Liver (tissue), 8 donors: ENCODE measurements at regions not wholly inside any gene's neighbourhood (a gene's known extent, or its start where the extent isn't known, plus 50 kb on each side); places are given as distances from the start of the nearest gene placed in this dataset.

Source experiments
- DNase-seq: peaks from one replicate; pipeline ENCODE4 v3.0.0-alpha.2; 2017; ENCODE audit warnings: low spot score
- H3K27ac ChIP-seq, 2 donors: one replicate each; pipeline ENCODE4 v1.7.0; 2013; ENCODE audit warnings: inconsistent platforms in 2 of 2, low read length in 2 of 2, control low read depth in 1 of 2, low read depth in 1 of 2, mild to moderate bottlenecking in 1 of 2
- H3K27me3 ChIP-seq, 4 donors: one replicate each; pipeline versions ENCODE4 v1.6.1 to v1.7.0; 2013; ENCODE audit warnings: low read length in 3 of 4, inconsistent platforms in 1 of 4, mild to moderate bottlenecking in 1 of 4, moderate library complexity in 1 of 4; ENCODE audit not compliant: control insufficient read depth in 4 of 4, insufficient read depth in 4 of 4
- H3K36me3 ChIP-seq, 4 donors: one replicate each; pipeline versions ENCODE4 v1.6.1 to v1.7.0; 2013; ENCODE audit warnings: low read length in 3 of 4, mild to moderate bottlenecking in 3 of 4, low read depth in 1 of 4, moderate library complexity in 1 of 4; ENCODE audit not compliant: control insufficient read depth in 4 of 4, insufficient read depth in 3 of 4
- H3K4me1 ChIP-seq, 4 donors: one replicate each; pipeline versions ENCODE4 v1.6.1 to v1.7.0; 2013; ENCODE audit warnings: low read length in 3 of 4, mild to moderate bottlenecking in 3 of 4, moderate library complexity in 1 of 4; ENCODE audit not compliant: control insufficient read depth in 4 of 4, insufficient read depth in 4 of 4
- H3K4me3 ChIP-seq, 3 donors: one replicate each; pipeline versions ENCODE4 v1.6.1 to v1.7.0; 2013; ENCODE audit warnings: low read length in 3 of 3, control low read depth in 1 of 3, low read depth in 1 of 3, mild to moderate bottlenecking in 1 of 3
- H3K9ac ChIP-seq, 2 donors: one replicate each; pipeline ENCODE4 v1.7.0; 2013; ENCODE audit warnings: low read length in 2 of 2, mild to moderate bottlenecking in 2 of 2, moderate library complexity in 2 of 2, control low read depth in 1 of 2, low read depth in 1 of 2
- H3K9me3 ChIP-seq, 4 donors: one replicate each; pipeline versions ENCODE4 v1.6.1 to v1.7.0; 2013; ENCODE audit warnings: low read length in 3 of 4; ENCODE audit not compliant: control insufficient read depth in 4 of 4
- FOXA1 ChIP-seq: IDR thresholded peaks from 2 replicates; pipeline ENCODE4 v1.6.1; 2016; ENCODE audit warnings: antibody characterized with exemption
- GABPA ChIP-seq, 2 donors: IDR thresholded peaks in 1 of 2; conservative IDR thresholded peaks in 1 of 2; 2 replicates each; pipeline ENCODE4 v1.6.1; 2016; ENCODE audit warnings: antibody characterized with exemption in 2 of 2, mild to moderate bottlenecking in 1 of 2, moderate library complexity in 1 of 2
- HNF4A ChIP-seq, 2 donors: conservative IDR thresholded peaks; 2 replicates each; pipeline ENCODE4 v1.6.1; 2016; ENCODE audit warnings: antibody characterized with exemption in 2 of 2, mild to moderate bottlenecking in 2 of 2
- HNF4G ChIP-seq: IDR thresholded peaks from 2 replicates; pipeline ENCODE4 v1.6.1; 2016; ENCODE audit warnings: antibody characterized with exemption
- JUND ChIP-seq, 2 donors: IDR thresholded peaks; 2 replicates each; pipeline ENCODE4 v1.6.1; 2016; ENCODE audit warnings: antibody characterized with exemption in 2 of 2
- MAX ChIP-seq: IDR thresholded peaks from 2 replicates; pipeline ENCODE4 v1.6.1; 2016; ENCODE audit warnings: antibody characterized with exemption
- NR2F2 ChIP-seq: IDR thresholded peaks from 2 replicates; pipeline ENCODE4 v1.6.1; 2016; ENCODE audit warnings: antibody characterized with exemption
- RAD21 ChIP-seq, 2 donors: IDR thresholded peaks; 2 replicates each; pipeline ENCODE4 v1.6.1; 2016; ENCODE audit warnings: antibody characterized with exemption in 2 of 2, mild to moderate bottlenecking in 2 of 2
- REST ChIP-seq: IDR thresholded peaks from 2 replicates; pipeline ENCODE4 v1.6.1; 2016; ENCODE audit warnings: antibody characterized with exemption, mild to moderate bottlenecking
- SP1 ChIP-seq: IDR thresholded peaks from 2 replicates; pipeline ENCODE4 v1.6.1; 2018; ENCODE audit warnings: antibody characterized with exemption, mild to moderate bottlenecking
- TAF1 ChIP-seq: conservative IDR thresholded peaks from 2 replicates; pipeline ENCODE4 v1.6.1; 2016; ENCODE audit warnings: antibody characterized with exemption, mild to moderate bottlenecking
- YY1 ChIP-seq: IDR thresholded peaks from 2 replicates; pipeline ENCODE4 v1.6.1; 2016; ENCODE audit warnings: antibody characterized with exemption, mild to moderate bottlenecking
- WGBS: extraction: QIAGEN DNeasy Blood & Tissue Kit; methylation state at CpG from one replicate; pipeline ENCODE4 v1.1.7; 2013; 5-methylcytosine and 5-hydroxymethylcytosine counted together
- TF ChIP-seq, protein P1 (sequence below): fragments of 150-350 bp; IDR thresholded peaks from 2 replicates; pipeline ENCODE4 v1.5.1; 2017; ENCODE audit warnings: improper control_type of control experiment, low read depth, low read length; ENCODE audit not compliant: missing input control
- TF ChIP-seq, protein P2 (sequence below): IDR thresholded peaks from 2 replicates; pipeline ENCODE4 v1.6.1; 2016; ENCODE audit warnings: antibody characterized with exemption
- donor health status: healthy.
- donor health status: healthy.
- donor health status: healthy.
- donor health status: healthy.
- donor health status: healthy.

DNA sequence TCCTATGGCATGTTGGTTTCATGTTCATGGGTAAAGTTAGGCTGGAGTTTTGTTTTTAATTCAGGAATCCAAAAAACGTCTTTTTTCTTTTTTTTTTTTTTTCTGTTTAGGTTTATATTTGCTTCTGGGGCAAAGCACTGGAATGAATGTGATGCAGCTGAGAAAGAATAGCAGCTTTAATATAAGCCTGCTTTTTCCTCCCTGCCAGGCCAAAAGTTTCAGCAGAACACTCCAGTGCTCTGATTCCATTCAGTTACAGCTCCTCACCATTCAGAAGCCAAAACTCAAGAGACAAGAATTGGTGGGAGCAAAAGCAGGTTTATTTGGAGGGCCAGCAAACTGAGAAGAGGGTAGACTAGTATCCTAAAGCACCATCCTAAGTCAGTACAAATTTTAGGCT is 102.7 kb upstream of the PELI1 start:
- H3K4me3 ChIP-seq = no peak overlapping the region
- no peaks in the 10 kb centered on the region for H3K36me3 ChIP-seq
- no peak for TF ChIP-seq JUND (IDR thresholded peaks at IDR 0.05)
- no peak for TF ChIP-seq REST
- TF ChIP-seq YY1 = no peak
- TF ChIP-seq HNF4A (conservative IDR thresholded peaks at IDR 0.05) = no peak
- TF ChIP-seq NR2F2 = no peak
- TF ChIP-seq, protein P1, sequence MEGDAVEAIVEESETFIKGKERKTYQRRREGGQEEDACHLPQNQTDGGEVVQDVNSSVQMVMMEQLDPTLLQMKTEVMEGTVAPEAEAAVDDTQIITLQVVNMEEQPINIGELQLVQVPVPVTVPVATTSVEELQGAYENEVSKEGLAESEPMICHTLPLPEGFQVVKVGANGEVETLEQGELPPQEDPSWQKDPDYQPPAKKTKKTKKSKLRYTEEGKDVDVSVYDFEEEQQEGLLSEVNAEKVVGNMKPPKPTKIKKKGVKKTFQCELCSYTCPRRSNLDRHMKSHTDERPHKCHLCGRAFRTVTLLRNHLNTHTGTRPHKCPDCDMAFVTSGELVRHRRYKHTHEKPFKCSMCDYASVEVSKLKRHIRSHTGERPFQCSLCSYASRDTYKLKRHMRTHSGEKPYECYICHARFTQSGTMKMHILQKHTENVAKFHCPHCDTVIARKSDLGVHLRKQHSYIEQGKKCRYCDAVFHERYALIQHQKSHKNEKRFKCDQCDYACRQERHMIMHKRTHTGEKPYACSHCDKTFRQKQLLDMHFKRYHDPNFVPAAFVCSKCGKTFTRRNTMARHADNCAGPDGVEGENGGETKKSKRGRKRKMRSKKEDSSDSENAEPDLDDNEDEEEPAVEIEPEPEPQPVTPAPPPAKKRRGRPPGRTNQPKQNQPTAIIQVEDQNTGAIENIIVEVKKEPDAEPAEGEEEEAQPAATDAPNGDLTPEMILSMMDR = no peak
- no peak for TF ChIP-seq TAF1
- TF ChIP-seq, protein P2, sequence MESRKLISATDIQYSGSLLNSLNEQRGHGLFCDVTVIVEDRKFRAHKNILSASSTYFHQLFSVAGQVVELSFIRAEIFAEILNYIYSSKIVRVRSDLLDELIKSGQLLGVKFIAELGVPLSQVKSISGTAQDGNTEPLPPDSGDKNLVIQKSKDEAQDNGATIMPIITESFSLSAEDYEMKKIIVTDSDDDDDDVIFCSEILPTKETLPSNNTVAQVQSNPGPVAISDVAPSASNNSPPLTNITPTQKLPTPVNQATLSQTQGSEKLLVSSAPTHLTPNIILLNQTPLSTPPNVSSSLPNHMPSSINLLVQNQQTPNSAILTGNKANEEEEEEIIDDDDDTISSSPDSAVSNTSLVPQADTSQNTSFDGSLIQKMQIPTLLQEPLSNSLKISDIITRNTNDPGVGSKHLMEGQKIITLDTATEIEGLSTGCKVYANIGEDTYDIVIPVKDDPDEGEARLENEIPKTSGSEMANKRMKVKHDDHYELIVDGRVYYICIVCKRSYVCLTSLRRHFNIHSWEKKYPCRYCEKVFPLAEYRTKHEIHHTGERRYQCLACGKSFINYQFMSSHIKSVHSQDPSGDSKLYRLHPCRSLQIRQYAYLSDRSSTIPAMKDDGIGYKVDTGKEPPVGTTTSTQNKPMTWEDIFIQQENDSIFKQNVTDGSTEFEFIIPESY = no peak
- no peaks in the 10 kb centered on the region for H3K27me3 ChIP-seq
- H3K4me1 ChIP-seq = peaks cover 2 to 17% (median 14%) of the 10 kb centered on the region in 4 donors
- H3K9me3 ChIP-seq = no peaks in the 10 kb centered on the region
- DNase-seq = no peak
- 26% methylated on average over 1 of the region's 1 CpG for WGBS
- no peak overlapping the region for H3K9ac ChIP-seq
- H3K27ac ChIP-seq = no peak overlapping the region

DNA sequence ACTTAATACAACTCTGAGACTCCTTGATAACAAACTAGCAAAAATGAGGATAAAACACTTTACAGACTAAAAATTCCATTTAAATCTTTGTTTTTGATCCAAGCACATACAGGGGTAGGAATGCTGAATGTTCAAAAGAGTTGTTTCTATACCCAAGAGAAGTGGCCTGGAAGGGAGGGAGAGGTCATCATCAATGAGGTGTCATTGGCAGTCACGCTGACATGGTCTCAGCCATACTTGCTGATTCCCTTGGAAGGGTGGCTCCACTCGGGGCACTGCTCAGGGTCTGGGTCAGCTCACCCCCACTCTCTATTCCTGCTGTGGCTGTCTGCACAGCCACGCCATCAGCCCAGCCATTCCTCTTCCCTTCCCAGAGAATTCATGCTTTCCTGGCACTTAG is 105.2 kb upstream of the PELI1 start:
- no peak for DNase-seq
- no peaks in the 10 kb centered on the region for H3K9me3 ChIP-seq
- 92% methylated on average over 3 of the region's 3 CpGs for WGBS
- H3K4me3 ChIP-seq = no peak overlapping the region
- H3K27ac ChIP-seq = no peak overlapping the region
- H3K36me3 ChIP-seq = no peaks in the 10 kb centered on the region
- TF ChIP-seq SP1 (no peak), MAX (no peak), NR2F2 (no peak), GABPA (IDR thresholded peaks at IDR 0.05 in 1 of 2, conservative IDR thresholded peaks at IDR 0.05 in 1 of 2) (no peak), REST (no peak), RAD21 (IDR thresholded peaks at IDR 0.05) (no peak), HNF4G (no peak), FOXA1 (no peak)
- TF ChIP-seq, protein P2 = no peak
- no peak overlapping the region for H3K9ac ChIP-seq
- H3K4me1 ChIP-seq = no peaks in the 10 kb centered on the region
- no peaks in the 10 kb centered on the region for H3K27me3 ChIP-seq
